ENCODE measurements at regions not wholly inside any gene's neighbourhood (a gene's known extent, or its start where the extent isn't known, plus 50 kb on each side); places are given as distances from the start of the nearest gene placed in this dataset.

GRCh38 chr22:27438271-27438980 lies 363.1 kb downstream of the MN1 start:
- H3K27ac ChIP-seq (ENCODE audit: control insufficient read depth, insufficient read depth, low read length): no peak overlapping the region
- DNase-seq (ENCODE audit: low read depth, low spot score): no peak
- H3K27me3 ChIP-seq (ENCODE audit: control insufficient read depth, extremely low read depth, insufficient read depth, low read length): no peaks in the 10 kb centered on the region
- H3K9me1 ChIP-seq (ENCODE audit: control insufficient read depth, extremely low read depth, insufficient read depth, low read length): no peaks in the 10 kb centered on the region
- peaks cover 12% of the 10 kb centered on the region for H3K4me1 ChIP-seq (ENCODE audit: control insufficient read depth, extremely low read depth, insufficient read depth, low read length)
- peak overlapping the region; percentile 28 for H3K9ac ChIP-seq (ENCODE audit: control insufficient read depth, extremely low read depth, insufficient read depth, low read length)
- no peak overlapping the region for H3K4me3 ChIP-seq (ENCODE audit: control insufficient read depth in 2 of 3, extremely low read depth in 1 of 3, insufficient read depth in 2 of 3, low read depth in 1 of 3, low read length in 3 of 3)
- no peaks in the 10 kb centered on the region for H3K36me3 ChIP-seq (ENCODE audit: control insufficient read depth in 2 of 2, extremely low read depth in 1 of 2, insufficient read depth in 2 of 2, low read length in 2 of 2)
- H3K79me2 ChIP-seq (ENCODE audit: control insufficient read depth, insufficient read depth, low read length): no peaks in the 10 kb centered on the region
- H4K20me1 ChIP-seq (ENCODE audit: control insufficient read depth, extremely low read depth, insufficient read depth, low read length): no peaks in the 10 kb centered on the region
- no peak overlapping the region for H3K4me2 ChIP-seq (ENCODE audit: control insufficient read depth, extremely low read depth, insufficient read depth, low read depth, low read length)
- dilution Hi-C loops (cut with MboI; ENCODE audit: extremely low pct_ligation_motif_present, low sequenced_read_pairs): no loop called here
- H2AFZ ChIP-seq (ENCODE audit: control insufficient read depth, low read length): peak overlapping the region; percentile 40
- no peak for FAIRE-seq
- H3K9me3 ChIP-seq (ENCODE audit: control insufficient read depth, low read depth, low read length): no peaks in the 10 kb centered on the region
- TF ChIP-seq EZH2 (IDR thresholded peaks at IDR 0.05; ENCODE audit: low read length) (no peak), CTCF (optimal IDR thresholded peaks at IDR 0.05 in 1 of 3, IDR thresholded peaks at IDR 0.05 in 1 of 3, conservative IDR thresholded peaks at IDR 0.05 in 1 of 3; ENCODE audit: extremely low read depth in 1 of 3, insufficient read depth in 2 of 3, low read length in 3 of 3) (no peak)

- no peaks in the 10 kb centered on the region for H3K79me2 ChIP-seq (ENCODE audit: control insufficient read depth, insufficient read depth, low read length)
- H3K9ac ChIP-seq (ENCODE audit: control insufficient read depth, extremely low read depth, insufficient read depth, low read length): no peak overlapping the region
- H3K27ac ChIP-seq (ENCODE audit: control insufficient read depth, insufficient read depth, low read length): no peak overlapping the region
- no peaks in the 10 kb centered on the region for H3K9me1 ChIP-seq (ENCODE audit: control insufficient read depth, extremely low read depth, insufficient read depth, low read length)
- DNase-seq (ENCODE audit: low read depth, low spot score): no peak
- dilution Hi-C loops (cut with MboI; ENCODE audit: extremely low pct_ligation_motif_present, low sequenced_read_pairs): no loop called here
- H3K27me3 ChIP-seq (ENCODE audit: control insufficient read depth, extremely low read depth, insufficient read depth, low read length): no peaks in the 10 kb centered on the region
- H3K36me3 ChIP-seq (ENCODE audit: control insufficient read depth in 2 of 2, extremely low read depth in 1 of 2, insufficient read depth in 2 of 2, low read length in 2 of 2): no peaks in the 10 kb centered on the region
- FAIRE-seq: no peak
- no peak for TF ChIP-seq EZH2 (IDR thresholded peaks at IDR 0.05; ENCODE audit: low read length)
- no peak for TF ChIP-seq CTCF (optimal IDR thresholded peaks at IDR 0.05 in 1 of 3, IDR thresholded peaks at IDR 0.05 in 1 of 3, conservative IDR thresholded peaks at IDR 0.05 in 1 of 3; ENCODE audit: extremely low read depth in 1 of 3, insufficient read depth in 2 of 3, low read length in 3 of 3)
- no peaks in the 10 kb centered on the region for H4K20me1 ChIP-seq (ENCODE audit: control insufficient read depth, extremely low read depth, insufficient read depth, low read length)
- H3K4me2 ChIP-seq (ENCODE audit: control insufficient read depth, extremely low read depth, insufficient read depth, low read depth, low read length): no peak overlapping the region
- H3K4me1 ChIP-seq (ENCODE audit: control insufficient read depth, extremely low read depth, insufficient read depth, low read length): peaks cover 9% of the 10 kb centered on the region
- H3K4me3 ChIP-seq (ENCODE audit: control insufficient read depth in 2 of 3, extremely low read depth in 1 of 3, insufficient read depth in 2 of 3, low read depth in 1 of 3, low read length in 3 of 3): no peak overlapping the region
- no peak overlapping the region for H2AFZ ChIP-seq (ENCODE audit: control insufficient read depth, low read length)
- H3K9me3 ChIP-seq (ENCODE audit: control insufficient read depth, low read depth, low read length): no peaks in the 10 kb centered on the region
These were observed 362.4 kb downstream of the MN1 start for GRCh38 chr22:27439131-27439530.

Measured in keratinocyte (primary cell).